ENCODE measurements at regions not wholly inside any gene's neighbourhood (a gene's known extent, or its start where the extent isn't known, plus 50 kb on each side); places are given as distances from the start of the nearest gene placed in this dataset.

- DNase-seq, result no peak
- ChIA-PET POLR2A (no interaction called here), CTCF (interaction anchor here (1.0 kb wide), 1 partner anchor 18 kb away, joined by 4 read pairs; no protein-coding TSS in a partner anchor)
- Mint-ChIP-seq H3K9me3 (peaks cover 1% of the 10 kb centered on the region), H3K4me1 (ENCODE audit: low read depth) (no peaks in the 10 kb centered on the region), H3K4me3 (no peak overlapping the region), H3K27me3 (no peaks in the 10 kb centered on the region), H3K27ac (no peak overlapping the region), H3K36me3 (ENCODE audit: low read depth) (no peaks in the 10 kb centered on the region)
- no peak for ATAC-seq
- intact Hi-C loops (cut with micrococcal nuclease), result no loop called here
- TF ChIP-seq CTCF (IDR thresholded peaks at IDR 0.05), result no peak
Observed at GRCh38 chr4:85165808-85166207, 199.3 kb upstream of the WDFY3 start.

- CTCF ChIA-PET, result interaction anchor here (1.0 kb wide), 1 partner anchor 18 kb away, joined by 4 read pairs; no protein-coding TSS in a partner anchor
- ATAC-seq (no peak), DNase-seq (no peak)
- TF ChIP-seq CTCF (IDR thresholded peaks at IDR 0.05), result no peak
- H3K9me3 Mint-ChIP-seq, result peaks cover 1% of the 10 kb centered on the region
- no peaks in the 10 kb centered on the region for H3K4me1 Mint-ChIP-seq (ENCODE audit: low read depth)
- H3K4me3 Mint-ChIP-seq, result no peak overlapping the region
- intact Hi-C loops (cut with micrococcal nuclease), result no loop called here
- H3K36me3 Mint-ChIP-seq (ENCODE audit: low read depth), result no peaks in the 10 kb centered on the region
- no peak overlapping the region for H3K27ac Mint-ChIP-seq
- no peaks in the 10 kb centered on the region for H3K27me3 Mint-ChIP-seq
- POLR2A ChIA-PET, result no interaction called here
Observed at GRCh38 chr4:85166318-85166717, 199.8 kb upstream of the WDFY3 start.

- Mint-ChIP-seq H3K36me3 (ENCODE audit: low read depth) (no peaks in the 10 kb centered on the region), H3K4me1 (ENCODE audit: low read depth) (no peaks in the 10 kb centered on the region), H3K27ac (no peak overlapping the region), H3K27me3 (no peaks in the 10 kb centered on the region), H3K4me3 (no peak overlapping the region), H3K9me3 (peaks cover 1% of the 10 kb centered on the region)
- DNase-seq (no peak), ATAC-seq (no peak)
- POLR2A ChIA-PET, result no interaction called here
- CTCF ChIA-PET, result no interaction called here
- intact Hi-C loops (cut with micrococcal nuclease), result no loop called here
- TF ChIP-seq CTCF (IDR thresholded peaks at IDR 0.05), result no peak
Observed at GRCh38 chr4:85168234-85168834, 201.8 kb upstream of the WDFY3 start.

- no peak for DNase-seq
- no peak for TF ChIP-seq CTCF (IDR thresholded peaks at IDR 0.05)
- Mint-ChIP-seq H3K27me3 (no peaks in the 10 kb centered on the region), H3K4me3 (no peak overlapping the region), H3K27ac (no peak overlapping the region), H3K9me3 (peaks cover 1% of the 10 kb centered on the region), H3K36me3 (ENCODE audit: low read depth) (no peaks in the 10 kb centered on the region), H3K4me1 (ENCODE audit: low read depth) (no peaks in the 10 kb centered on the region)
- ChIA-PET POLR2A (no interaction called here), CTCF (no interaction called here)
- ATAC-seq, result no peak
- intact Hi-C loops (cut with micrococcal nuclease), result no loop called here
Observed at GRCh38 chr4:85170241-85170640, 203.8 kb upstream of the WDFY3 start.

- H3K27ac Mint-ChIP-seq, result no peak overlapping the region
- no peaks in the 10 kb centered on the region for H3K36me3 Mint-ChIP-seq (ENCODE audit: low read depth)
- DNase-seq, result no peak
- ChIA-PET POLR2A (no interaction called here), CTCF (no interaction called here)
- intact Hi-C loops (cut with micrococcal nuclease), result no loop called here
- H3K4me3 Mint-ChIP-seq, result no peak overlapping the region
- H3K9me3 Mint-ChIP-seq, result no peaks in the 10 kb centered on the region
- no peak for ATAC-seq
- TF ChIP-seq CTCF (IDR thresholded peaks at IDR 0.05), result no peak
- H3K27me3 Mint-ChIP-seq, result no peaks in the 10 kb centered on the region
- no peaks in the 10 kb centered on the region for H3K4me1 Mint-ChIP-seq (ENCODE audit: low read depth)
Observed at GRCh38 chr4:85175190-85175589, 208.7 kb upstream of the WDFY3 start.
